ENCODE measurements at regions not wholly inside any gene's neighbourhood (a gene's known extent, or its start where the extent isn't known, plus 50 kb on each side); places are given as distances from the start of the nearest gene placed in this dataset.

GRCh38 chr3:40899286-40899712 lies 300.0 kb upstream of the CTNNB1 start:
- TF ChIP-seq POLR2AphosphoS5 (IDR thresholded peaks at IDR 0.05; ENCODE audit: low read depth, low read length) = no peak
- TF ChIP-seq, protein P1, sequence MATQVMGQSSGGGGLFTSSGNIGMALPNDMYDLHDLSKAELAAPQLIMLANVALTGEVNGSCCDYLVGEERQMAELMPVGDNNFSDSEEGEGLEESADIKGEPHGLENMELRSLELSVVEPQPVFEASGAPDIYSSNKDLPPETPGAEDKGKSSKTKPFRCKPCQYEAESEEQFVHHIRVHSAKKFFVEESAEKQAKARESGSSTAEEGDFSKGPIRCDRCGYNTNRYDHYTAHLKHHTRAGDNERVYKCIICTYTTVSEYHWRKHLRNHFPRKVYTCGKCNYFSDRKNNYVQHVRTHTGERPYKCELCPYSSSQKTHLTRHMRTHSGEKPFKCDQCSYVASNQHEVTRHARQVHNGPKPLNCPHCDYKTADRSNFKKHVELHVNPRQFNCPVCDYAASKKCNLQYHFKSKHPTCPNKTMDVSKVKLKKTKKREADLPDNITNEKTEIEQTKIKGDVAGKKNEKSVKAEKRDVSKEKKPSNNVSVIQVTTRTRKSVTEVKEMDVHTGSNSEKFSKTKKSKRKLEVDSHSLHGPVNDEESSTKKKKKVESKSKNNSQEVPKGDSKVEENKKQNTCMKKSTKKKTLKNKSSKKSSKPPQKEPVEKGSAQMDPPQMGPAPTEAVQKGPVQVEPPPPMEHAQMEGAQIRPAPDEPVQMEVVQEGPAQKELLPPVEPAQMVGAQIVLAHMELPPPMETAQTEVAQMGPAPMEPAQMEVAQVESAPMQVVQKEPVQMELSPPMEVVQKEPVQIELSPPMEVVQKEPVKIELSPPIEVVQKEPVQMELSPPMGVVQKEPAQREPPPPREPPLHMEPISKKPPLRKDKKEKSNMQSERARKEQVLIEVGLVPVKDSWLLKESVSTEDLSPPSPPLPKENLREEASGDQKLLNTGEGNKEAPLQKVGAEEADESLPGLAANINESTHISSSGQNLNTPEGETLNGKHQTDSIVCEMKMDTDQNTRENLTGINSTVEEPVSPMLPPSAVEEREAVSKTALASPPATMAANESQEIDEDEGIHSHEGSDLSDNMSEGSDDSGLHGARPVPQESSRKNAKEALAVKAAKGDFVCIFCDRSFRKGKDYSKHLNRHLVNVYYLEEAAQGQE (IDR thresholded peaks at IDR 0.05; ENCODE audit: insufficient read depth in 1 of 2, low read depth in 2 of 2, low read length in 2 of 2) = no peak

Data from PFSK-1 (cell line).